ENCODE measurements at regions not wholly inside any gene's neighbourhood (a gene's known extent, or its start where the extent isn't known, plus 50 kb on each side); places are given as distances from the start of the nearest gene placed in this dataset.

DNA sequence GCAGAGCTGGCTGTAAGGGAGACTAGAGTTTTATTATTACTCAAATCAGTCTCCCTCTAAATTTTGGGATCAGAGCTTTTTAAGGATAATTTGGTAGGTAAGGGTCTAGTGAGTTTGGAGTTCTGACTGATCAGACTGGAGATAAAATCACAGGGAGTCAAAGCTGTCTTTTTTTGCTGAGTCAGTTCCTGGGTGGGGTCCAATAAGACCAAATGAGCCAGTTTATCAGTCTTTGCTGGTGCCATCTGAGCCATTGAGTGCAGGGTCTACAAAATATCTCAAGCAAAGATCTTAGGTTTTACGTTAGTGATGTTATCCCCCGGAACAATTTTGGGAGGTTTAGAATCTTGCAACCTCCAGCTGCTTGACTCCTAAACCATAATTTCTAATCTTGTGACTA, 935.1 kb upstream of the RAG2 start:
- no peak for TF ChIP-seq CTCF (IDR thresholded peaks at IDR 0.05; ENCODE audit: insufficient read depth, low read depth, low read length)
- Histone ChIP-seq H3K36me3 (ENCODE audit: control insufficient read depth, insufficient read depth, low read length) (no peaks in the 10 kb centered on the region), H3K4me3 (ENCODE audit: low read depth, low read length) (no peak overlapping the region), H3K27me3 (ENCODE audit: control insufficient read depth, insufficient read depth, low read length) (no peaks in the 10 kb centered on the region)
- ChIA-PET POLR2A (no interaction called here), CTCF (no interaction called here)
- no peak for DNase-seq (ENCODE audit: low read depth)

DNA sequence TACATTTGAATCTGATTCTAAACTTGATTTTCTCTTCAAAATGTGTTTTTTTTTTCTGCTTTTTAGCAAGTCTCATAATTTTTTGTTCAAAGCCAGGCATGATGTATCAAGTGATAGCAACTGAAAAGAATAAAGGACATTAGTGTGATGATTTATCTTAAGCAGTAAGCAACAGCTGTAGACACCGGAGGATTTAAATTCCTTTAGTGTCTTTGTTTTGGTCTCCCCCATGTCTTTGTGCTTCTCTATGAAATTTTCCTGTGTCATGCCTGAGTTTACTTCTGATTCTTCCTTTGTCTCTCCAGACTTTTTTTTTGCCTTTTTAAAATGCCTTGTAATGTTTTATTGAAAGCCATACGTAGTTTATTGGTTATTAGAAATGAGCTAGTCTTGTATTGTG, 934.2 kb upstream of the RAG2 start:
- POLR2A ChIA-PET = no interaction called here
- H3K4me3 ChIP-seq (ENCODE audit: low read depth, low read length) = no peak overlapping the region
- no peak for TF ChIP-seq CTCF (IDR thresholded peaks at IDR 0.05; ENCODE audit: insufficient read depth, low read depth, low read length)
- no peaks in the 10 kb centered on the region for H3K36me3 ChIP-seq (ENCODE audit: control insufficient read depth, insufficient read depth, low read length)
- no peak for DNase-seq (ENCODE audit: low read depth)
- H3K27me3 ChIP-seq (ENCODE audit: control insufficient read depth, insufficient read depth, low read length) = no peaks in the 10 kb centered on the region
- CTCF ChIA-PET = no interaction called here

DNA sequence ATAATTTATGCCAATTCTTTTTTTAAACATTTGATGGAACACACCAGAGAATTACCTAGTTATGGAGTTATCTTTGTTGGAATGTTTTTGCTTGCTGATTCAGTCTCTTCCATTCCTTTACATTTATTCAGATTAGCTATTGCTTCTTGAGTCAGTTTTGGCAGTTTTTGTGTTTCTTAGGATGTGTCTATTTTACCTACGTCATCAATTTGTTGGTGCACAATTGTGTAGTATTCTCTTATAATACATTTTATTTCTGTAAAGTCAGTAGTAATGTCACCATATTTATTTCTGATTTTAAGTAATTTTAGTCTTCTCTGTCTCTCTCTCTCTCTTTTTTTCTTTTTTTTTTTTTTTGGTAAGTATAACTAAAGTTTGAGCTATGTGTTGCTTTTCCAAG, 929.5 kb upstream of the RAG2 start:
- H3K27me3 ChIP-seq (ENCODE audit: control insufficient read depth, insufficient read depth, low read length) = no peaks in the 10 kb centered on the region
- ChIA-PET POLR2A (no interaction called here), CTCF (interaction anchor here (1.8 kb wide), 1 partner anchor 78 kb away, joined by 3 read pairs; no protein-coding TSS in a partner anchor)
- TF ChIP-seq CTCF (IDR thresholded peaks at IDR 0.05; ENCODE audit: insufficient read depth, low read depth, low read length) = no peak
- H3K36me3 ChIP-seq (ENCODE audit: control insufficient read depth, insufficient read depth, low read length) = no peaks in the 10 kb centered on the region
- DNase-seq (ENCODE audit: low read depth) = no peak
- H3K4me3 ChIP-seq (ENCODE audit: low read depth, low read length) = no peak overlapping the region

DNA sequence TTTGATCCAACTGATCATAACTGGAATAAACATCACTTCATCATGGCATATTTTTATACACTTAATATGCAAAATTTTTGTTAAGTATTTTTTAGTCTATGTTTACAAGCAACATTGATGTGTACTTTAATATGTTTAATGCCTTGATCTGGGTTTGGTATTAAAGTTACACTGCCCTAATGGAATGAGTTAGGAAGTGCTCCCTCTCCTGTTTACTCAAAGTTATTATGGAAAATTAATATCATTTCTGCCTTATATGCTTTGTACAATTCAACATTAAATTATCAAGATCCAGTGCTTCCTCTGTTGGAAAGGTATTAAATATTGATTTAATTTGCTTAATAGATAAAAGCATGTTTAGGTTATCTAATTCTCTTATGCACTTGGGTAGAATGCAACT, 927.3 kb upstream of the RAG2 start:
- Histone ChIP-seq H3K4me3 (ENCODE audit: low read depth, low read length) (no peak overlapping the region), H3K36me3 (ENCODE audit: control insufficient read depth, insufficient read depth, low read length) (no peaks in the 10 kb centered on the region), H3K27me3 (ENCODE audit: control insufficient read depth, insufficient read depth, low read length) (no peaks in the 10 kb centered on the region)
- CTCF ChIA-PET = no interaction called here
- DNase-seq (ENCODE audit: low read depth) = no peak
- TF ChIP-seq CTCF (IDR thresholded peaks at IDR 0.05; ENCODE audit: insufficient read depth, low read depth, low read length) = peak; percentile 31; the same call in 1 of the 2 replicates
- POLR2A ChIA-PET = no interaction called here

DNA sequence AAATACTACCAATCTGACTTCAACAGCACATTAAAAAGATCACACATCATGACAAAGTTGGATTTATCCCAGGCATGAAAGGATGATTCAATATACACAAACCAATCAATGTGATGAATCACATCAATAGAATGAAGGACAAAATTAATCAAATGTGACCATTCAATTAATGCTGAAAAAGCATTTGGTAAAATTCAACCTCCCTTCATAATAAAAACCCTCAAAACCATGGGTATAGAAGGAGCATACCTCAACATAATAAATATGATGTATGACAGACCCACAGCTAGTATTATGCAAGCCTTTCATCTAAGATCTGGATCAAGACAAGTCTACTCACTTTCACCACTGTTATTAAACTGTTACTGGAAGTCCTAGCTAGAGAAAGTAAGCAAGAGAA, 921.7 kb upstream of the RAG2 start:
- ChIA-PET CTCF (no interaction called here), POLR2A (no interaction called here)
- DNase-seq (ENCODE audit: low read depth) = no peak
- H3K27me3 ChIP-seq (ENCODE audit: control insufficient read depth, insufficient read depth, low read length) = no peaks in the 10 kb centered on the region
- TF ChIP-seq CTCF (IDR thresholded peaks at IDR 0.05; ENCODE audit: insufficient read depth, low read depth, low read length) = no peak
- H3K4me3 ChIP-seq (ENCODE audit: low read depth, low read length) = no peak overlapping the region
- no peaks in the 10 kb centered on the region for H3K36me3 ChIP-seq (ENCODE audit: control insufficient read depth, insufficient read depth, low read length)
